H9 (cell line): ENCODE measurements at regions not wholly inside any gene's neighbourhood (a gene's known extent, or its start where the extent isn't known, plus 50 kb on each side); places are given as distances from the start of the nearest gene placed in this dataset.

Source experiments
- DNase-seq: peaks from one replicate; pipeline ENCODE4 v3.0.0-alpha.2; 2017
- H2AFZ ChIP-seq: one replicate; pipeline ENCODE4 v1.6.1; 2013; ENCODE audit warnings: mild to moderate bottlenecking, low read length, control low read depth, moderate library complexity
- H2AK5ac ChIP-seq: 2 replicates; pipeline ENCODE4 v1.6.1; 2013; ENCODE audit warnings: low read length, control low read depth, mixed read lengths; ENCODE audit not compliant: insufficient read length
- H2BK120ac ChIP-seq: one replicate; pipeline ENCODE4 v1.6.1; 2013; ENCODE audit warnings: low read depth, mild to moderate bottlenecking, low read length, control low read depth, inconsistent platforms; ENCODE audit not compliant: poor library complexity, severe bottlenecking
- H2BK12ac ChIP-seq: 2 replicates; pipeline ENCODE4 v1.6.1; 2013; ENCODE audit warnings: low read length, control low read depth, mixed read lengths, low read depth; ENCODE audit not compliant: insufficient read length
- H2BK15ac ChIP-seq: 2 replicates; pipeline ENCODE4 v1.6.1; 2013; ENCODE audit warnings: low read depth, low read length, control low read depth
- H2BK20ac ChIP-seq: one replicate; pipeline ENCODE4 v1.6.1; 2013; ENCODE audit warnings: low read depth, mild to moderate bottlenecking, low read length, control low read depth, inconsistent platforms; ENCODE audit not compliant: poor library complexity, severe bottlenecking
- H2BK5ac ChIP-seq: 2 replicates; pipeline ENCODE4 v1.6.1; 2013; ENCODE audit warnings: low read length, control low read depth, mixed read lengths; ENCODE audit not compliant: insufficient read length
- H3K14ac ChIP-seq: 2 replicates; pipeline ENCODE4 v1.6.1; 2013; ENCODE audit warnings: low read length, control low read depth; ENCODE audit not compliant: insufficient read depth
- H3K18ac ChIP-seq: 2 replicates; pipeline ENCODE4 v1.6.1; 2013; ENCODE audit warnings: low read depth, mild to moderate bottlenecking, mixed read lengths, low read length, control low read depth; ENCODE audit not compliant: insufficient read length
- H3K23ac ChIP-seq: 2 replicates; pipeline ENCODE4 v1.6.1; 2013; ENCODE audit warnings: low read length, control low read depth, mixed read lengths, low read depth; ENCODE audit not compliant: insufficient read length
- H3K23me2 ChIP-seq: 2 replicates; pipeline ENCODE4 v1.6.1; 2013; ENCODE audit warnings: low read depth, mild to moderate bottlenecking, mixed read lengths, low read length, control low read depth; ENCODE audit not compliant: insufficient read length, poor library complexity, severe bottlenecking
- H3K27ac ChIP-seq: 2 replicates; pipeline ENCODE4 v1.5.1; 2013; ENCODE audit warnings: low read length, control low read depth, mixed read lengths, low read depth; ENCODE audit not compliant: insufficient read length
- H3K27me3 ChIP-seq: 2 replicates; pipeline ENCODE4 v1.6.1; 2013; ENCODE audit warnings: low read length, control low read depth, inconsistent platforms; ENCODE audit not compliant: insufficient read depth
- H3K4ac ChIP-seq: 2 replicates; pipeline ENCODE4 v1.6.1; 2013; ENCODE audit warnings: low read depth, mild to moderate bottlenecking, control low read depth, inconsistent platforms, low read length, moderate library complexity
- H3K4me1 ChIP-seq: 2 replicates; pipeline ENCODE4 v1.6.1; 2013; ENCODE audit warnings: low read length, control low read depth, inconsistent platforms; ENCODE audit not compliant: insufficient read depth
- H3K4me2 ChIP-seq: 2 replicates; pipeline ENCODE4 v1.6.1; 2013; ENCODE audit warnings: low read length, control low read depth, mixed read lengths; ENCODE audit not compliant: insufficient read length, insufficient read depth
- H3K56ac ChIP-seq: 2 replicates; pipeline ENCODE4 v1.6.1; 2013; ENCODE audit warnings: low read depth, mild to moderate bottlenecking, mixed read lengths, low read length, control low read depth; ENCODE audit not compliant: insufficient read length
- H3K79me1 ChIP-seq: 2 replicates; pipeline ENCODE4 v1.6.1; 2013; ENCODE audit warnings: low read depth, mild to moderate bottlenecking, moderate library complexity, low read length, control low read depth, inconsistent platforms; ENCODE audit not compliant: insufficient read depth, poor library complexity, severe bottlenecking
- H3K79me2 ChIP-seq: 2 replicates; pipeline ENCODE4 v1.6.1; 2013; ENCODE audit warnings: low read length, control low read depth, inconsistent platforms; ENCODE audit not compliant: insufficient read depth
- H3K9ac ChIP-seq: 2 replicates; pipeline ENCODE4 v1.6.1; 2013; ENCODE audit warnings: low read length, control low read depth, mixed read lengths; ENCODE audit not compliant: insufficient read length; ENCODE audit errors: extremely low read depth
- H3K9me3 ChIP-seq: one replicate; pipeline ENCODE4 v1.6.1; 2013; ENCODE audit warnings: low read depth, low read length, inconsistent platforms; ENCODE audit not compliant: control insufficient read depth
- H3T11ph ChIP-seq: one replicate; pipeline ENCODE4 v1.6.1; 2013; ENCODE audit warnings: mild to moderate bottlenecking, low read length, control low read depth, inconsistent platforms
- H4K20me1 ChIP-seq: one replicate; pipeline ENCODE4 v1.6.1; 2013; ENCODE audit not compliant: control insufficient read depth, insufficient read length, insufficient read depth
- H4K5ac ChIP-seq: 2 replicates; pipeline ENCODE4 v1.6.1; 2013; ENCODE audit warnings: low read depth, mild to moderate bottlenecking, mixed read lengths, low read length, control low read depth; ENCODE audit not compliant: insufficient read length
- H4K8ac ChIP-seq: replicated peaks from 2 replicates; pipeline ENCODE4 v1.6.1; 2013; ENCODE audit warnings: low read length, control low read depth, mixed read lengths, low read depth; ENCODE audit not compliant: insufficient read length
- H4K91ac ChIP-seq: 2 replicates; pipeline ENCODE4 v1.6.1; 2013; ENCODE audit warnings: low read depth, mild to moderate bottlenecking, moderate library complexity, mixed read lengths, low read length, control low read depth; ENCODE audit not compliant: insufficient read length
- H3K27ac Mint-ChIP-seq, 3 experiments: 2 replicates in 2 of 3; 3 replicates in 1 of 3; pipeline ENCODE4 v1.8.0; 2020 to 2021; ENCODE audit warnings: mixed read lengths in 3 of 3, mild to moderate bottlenecking in 1 of 3, moderate library complexity in 1 of 3
- H3K27me3 Mint-ChIP-seq: 2 replicates; pipeline ENCODE4 v1.8.0; 2021; ENCODE audit warnings: low read depth, mild to moderate bottlenecking, moderate library complexity, mixed read lengths
- H3K36me3 Mint-ChIP-seq, 3 experiments: 2 replicates in 2 of 3; 3 replicates in 1 of 3; pipeline ENCODE4 v1.8.0; 2020 to 2021; ENCODE audit warnings: low read depth in 3 of 3, mixed read lengths in 3 of 3; ENCODE audit not compliant: insufficient read depth in 1 of 3
- H3K4me1 Mint-ChIP-seq, 2 experiments: 2 replicates each; pipeline ENCODE4 v1.8.0; 2020; ENCODE audit warnings: mixed read lengths in 2 of 2
- H3K4me3 Mint-ChIP-seq, 2 experiments: 2 replicates in 1 of 2; 3 replicates in 1 of 2; pipeline ENCODE4 v1.8.0; 2020 to 2021; ENCODE audit warnings: mild to moderate bottlenecking in 2 of 2, mixed read lengths in 2 of 2, moderate library complexity in 1 of 2
- H3K9me3 Mint-ChIP-seq, 2 experiments: 2 replicates in 1 of 2; 3 replicates in 1 of 2; pipeline ENCODE4 v1.8.0; 2020; ENCODE audit warnings: mild to moderate bottlenecking in 2 of 2, mixed read lengths in 2 of 2, moderate library complexity in 1 of 2
- WGBS: extraction: QIAGEN DNeasy Blood & Tissue Kit; methylation state at CpG from one replicate; pipeline ENCODE4 v1.1.7; 2013; ENCODE audit warnings: missing lambda C conversion rate, low lambda C conversion rate, mixed read lengths; ENCODE audit not compliant: insufficient read length; ENCODE audit errors: extremely low coverage; 5-methylcytosine and 5-hydroxymethylcytosine counted together
- TF ChIP-seq, protein P1 (sequence below): fragments of 200-600 bp; sonication (generic); conservative IDR thresholded peaks from 3 replicates; pipeline ENCODE4 v1.8.0; 2021; ENCODE audit warnings: antibody characterized with exemption, mild to moderate bottlenecking

DNA sequence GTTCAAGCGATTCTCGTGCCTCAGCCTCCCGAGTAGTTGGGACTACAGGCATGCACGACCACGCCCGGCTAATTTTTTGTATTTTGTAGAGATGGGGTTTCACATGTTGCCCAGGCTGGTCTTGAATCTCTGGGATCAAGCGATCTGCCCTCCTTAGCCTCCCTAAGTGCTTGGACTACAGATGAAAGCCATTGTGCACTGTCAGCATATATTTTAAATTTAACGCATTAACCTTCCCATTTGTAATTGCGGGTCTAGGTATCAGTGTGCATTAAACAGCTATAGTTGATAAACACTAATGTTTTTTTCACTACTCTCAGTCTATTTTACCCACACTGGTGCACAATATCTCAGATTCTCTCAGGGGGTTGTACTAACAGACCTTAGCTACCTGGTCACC lies 1930.8 kb downstream of the C4orf33 start:
- Mint-ChIP-seq H3K4me1 (0 out of 4 replicates have a peak, but pooled peaks cover 0 to 2% of the 10 kb centered on the region in 2 experiments), H3K36me3 (peaks cover 0 to 4% (median 0%) of the 10 kb centered on the region in 3 experiments; a peak in 1 of 7 replicates), H3K27me3 (no peaks in the 10 kb centered on the region), H3K9me3 (peaks cover 2 to 3% of the 10 kb centered on the region in 2 experiments; a peak in 3 of 5 replicates), H3K4me3 (no peak overlapping the region), H3K27ac (no peak overlapping the region)
- Histone ChIP-seq H4K8ac (no peak overlapping the region), H3K4me1 (no peaks in the 10 kb centered on the region), H3K27me3 (no peaks in the 10 kb centered on the region), H3K79me1 (no peaks in the 10 kb centered on the region), H4K5ac (no peak overlapping the region), H4K20me1 (no peaks in the 10 kb centered on the region), H3K23me2 (no peaks in the 10 kb centered on the region), H3K9ac (no peak overlapping the region), H2BK120ac (no peak overlapping the region), H3K14ac (no peak overlapping the region), H3K18ac (no peak overlapping the region), H2BK15ac (no peak overlapping the region), H3K79me2 (no peaks in the 10 kb centered on the region), H3K9me3 (no peaks in the 10 kb centered on the region), H2BK12ac (no peak overlapping the region), H3K4ac (no peak overlapping the region), H2AK5ac (no peak overlapping the region), H3K4me2 (no peak overlapping the region), H3T11ph (no peak overlapping the region), H4K91ac (no peak overlapping the region), H3K27ac (no peak overlapping the region), H2AFZ (no peak overlapping the region), H3K23ac (no peak overlapping the region), H2BK5ac (no peak overlapping the region), H2BK20ac (no peak overlapping the region), H3K56ac (no peak overlapping the region)
- TF ChIP-seq, protein P1, sequence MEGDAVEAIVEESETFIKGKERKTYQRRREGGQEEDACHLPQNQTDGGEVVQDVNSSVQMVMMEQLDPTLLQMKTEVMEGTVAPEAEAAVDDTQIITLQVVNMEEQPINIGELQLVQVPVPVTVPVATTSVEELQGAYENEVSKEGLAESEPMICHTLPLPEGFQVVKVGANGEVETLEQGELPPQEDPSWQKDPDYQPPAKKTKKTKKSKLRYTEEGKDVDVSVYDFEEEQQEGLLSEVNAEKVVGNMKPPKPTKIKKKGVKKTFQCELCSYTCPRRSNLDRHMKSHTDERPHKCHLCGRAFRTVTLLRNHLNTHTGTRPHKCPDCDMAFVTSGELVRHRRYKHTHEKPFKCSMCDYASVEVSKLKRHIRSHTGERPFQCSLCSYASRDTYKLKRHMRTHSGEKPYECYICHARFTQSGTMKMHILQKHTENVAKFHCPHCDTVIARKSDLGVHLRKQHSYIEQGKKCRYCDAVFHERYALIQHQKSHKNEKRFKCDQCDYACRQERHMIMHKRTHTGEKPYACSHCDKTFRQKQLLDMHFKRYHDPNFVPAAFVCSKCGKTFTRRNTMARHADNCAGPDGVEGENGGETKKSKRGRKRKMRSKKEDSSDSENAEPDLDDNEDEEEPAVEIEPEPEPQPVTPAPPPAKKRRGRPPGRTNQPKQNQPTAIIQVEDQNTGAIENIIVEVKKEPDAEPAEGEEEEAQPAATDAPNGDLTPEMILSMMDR, result no peak
- no peak for DNase-seq
- WGBS, result no CpG with 5 or more reads among the region's 9 CpGs
